Right atrium auricular region (tissue), 2 donors: ENCODE measurements at regions not wholly inside any gene's neighbourhood (a gene's known extent, or its start where the extent isn't known, plus 50 kb on each side); places are given as distances from the start of the nearest gene placed in this dataset.

Experiments
- DNase-seq: peaks from one replicate; pipeline ENCODE4 v3.0.0-alpha.2; 2019; ENCODE audit warnings: low spot score
- H3K27ac ChIP-seq, 2 donors: fragments of 200-600 bp; sonication (generic); 1 replicate in 1 of 2; 2 replicates in 1 of 2; pipeline ENCODE4 v1.5.1; 2016 to 2019
- H3K27me3 ChIP-seq, 2 donors: fragments of 200-600 bp; sonication (generic); one replicate each; pipeline versions ENCODE4 v1.5.1 to v1.6.0; 2017 to 2019
- H3K36me3 ChIP-seq: fragments of 200-600 bp; sonication (generic); one replicate; pipeline ENCODE4 v1.5.1; 2016
- H3K4me1 ChIP-seq, 2 donors: fragments of 200-600 bp; sonication (generic); one replicate each; pipeline versions ENCODE4 v1.5.1 to v1.6.0; 2017 to 2019
- H3K4me3 ChIP-seq, 2 donors: fragments of 200-600 bp; sonication (generic); 1 replicate in 1 of 2; 2 replicates in 1 of 2; pipeline ENCODE4 v1.5.1; 2017 to 2019; ENCODE audit warnings: mild to moderate bottlenecking in 1 of 2, moderate library complexity in 1 of 2
- H3K9me3 ChIP-seq, 2 donors: fragments of 200-600 bp; sonication (generic); one replicate each; pipeline ENCODE4 v1.5.1; 2019
- CTCF ChIP-seq, 2 donors: fragments of 200-600 bp; sonication (generic); IDR thresholded peaks; one replicate each; pipeline ENCODE4 v1.5.1; 2019; ENCODE audit warnings: antibody characterized with exemption in 2 of 2

GRCh38 chr3:154538566-154539360 lies 108.8 kb upstream of the GPR149 start:
- Histone ChIP-seq H3K27ac (no peak overlapping the region), H3K36me3 (no peaks in the 10 kb centered on the region), H3K4me3 (no peak overlapping the region), H3K4me1 (no peaks in the 10 kb centered on the region), H3K9me3 (no peaks in the 10 kb centered on the region), H3K27me3 (no peaks in the 10 kb centered on the region)
- TF ChIP-seq CTCF (IDR thresholded peaks at IDR 0.05): no peak
- no peak for DNase-seq

- Histone ChIP-seq H3K36me3 (no peaks in the 10 kb centered on the region), H3K27ac (no peak overlapping the region), H3K27me3 (no peaks in the 10 kb centered on the region), H3K4me1 (no peaks in the 10 kb centered on the region), H3K4me3 (no peak overlapping the region), H3K9me3 (no peaks in the 10 kb centered on the region)
- DNase-seq: no peak
- no peak for TF ChIP-seq CTCF (IDR thresholded peaks at IDR 0.05)
Measured at GRCh38 chr3:154536751-154537150, 106.8 kb upstream of the GPR149 start.

GRCh38 chr3:154522036-154522602 lies 92.1 kb upstream of the GPR149 start:
- no peaks in the 10 kb centered on the region for H3K36me3 ChIP-seq
- no peak overlapping the region for H3K27ac ChIP-seq
- no peak for DNase-seq
- no peak overlapping the region for H3K4me3 ChIP-seq
- TF ChIP-seq CTCF (IDR thresholded peaks at IDR 0.05): no peak
- H3K27me3 ChIP-seq: no peaks in the 10 kb centered on the region
- peaks cover 3 to 14% of the 10 kb centered on the region in 2 donors for H3K9me3 ChIP-seq
- no peaks in the 10 kb centered on the region for H3K4me1 ChIP-seq

- Histone ChIP-seq H3K27me3 (no peaks in the 10 kb centered on the region), H3K36me3 (no peaks in the 10 kb centered on the region), H3K9me3 (peaks cover 3 to 14% of the 10 kb centered on the region in 2 donors), H3K27ac (no peak overlapping the region), H3K4me1 (no peaks in the 10 kb centered on the region), H3K4me3 (no peak overlapping the region)
- DNase-seq: no peak
- no peak for TF ChIP-seq CTCF (IDR thresholded peaks at IDR 0.05)
Measured at GRCh38 chr3:154517404-154517803, 87.4 kb upstream of the GPR149 start.

GRCh38 chr3:154515921-154516320 lies 85.9 kb upstream of the GPR149 start:
- peaks cover 3 to 14% of the 10 kb centered on the region in 2 donors for H3K9me3 ChIP-seq
- H3K4me1 ChIP-seq: no peaks in the 10 kb centered on the region
- H3K4me3 ChIP-seq: no peak overlapping the region
- H3K27ac ChIP-seq: no peak overlapping the region
- H3K27me3 ChIP-seq: no peaks in the 10 kb centered on the region
- no peak for DNase-seq
- no peak for TF ChIP-seq CTCF (IDR thresholded peaks at IDR 0.05)
- no peaks in the 10 kb centered on the region for H3K36me3 ChIP-seq
